ENCODE measurements at regions not wholly inside any gene's neighbourhood (a gene's known extent, or its start where the extent isn't known, plus 50 kb on each side); places are given as distances from the start of the nearest gene placed in this dataset.

DNA sequence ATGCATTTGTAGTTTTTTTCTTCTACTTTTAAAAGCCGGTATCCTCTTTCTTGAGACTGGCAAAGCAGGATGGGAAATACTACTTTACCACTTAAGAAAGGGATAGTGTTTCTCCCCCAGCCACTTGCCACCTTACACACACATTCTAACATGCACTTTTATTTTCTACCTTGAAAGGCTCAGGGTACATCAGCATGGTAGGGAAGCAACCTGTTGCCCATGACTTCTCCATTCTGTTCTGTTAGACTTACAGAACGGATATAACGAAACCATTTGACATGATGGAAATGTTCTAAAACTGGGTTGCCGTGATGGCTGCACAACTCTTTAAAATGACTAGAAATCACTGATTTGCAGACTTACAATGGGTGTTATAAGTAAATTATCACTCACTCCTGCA lies 405.5 kb downstream of the SHQ1 start:
- H2BK120ac ChIP-seq (ENCODE audit: low read depth, low read length), result no peak overlapping the region
- no TSS peak for BruUV-seq (replicated peaks)
- H3K23ac ChIP-seq (ENCODE audit: low read depth, low read length), result no peak overlapping the region
- dilution Hi-C loops (cut with HindIII; ENCODE audit: low sequenced_read_pairs, unreplicated experiment) (no loop called here), in situ Hi-C loops (cut with MboI; ENCODE audit: low sequenced_read_pairs) (loop anchor here (25.0 kb wide), 1 partner anchor 645 kb away; no protein-coding TSS in a partner anchor), intact Hi-C loops (cut with micrococcal nuclease) (loop anchor here (10.0 kb wide), 1 partner anchor 288 kb away; no protein-coding TSS in a partner anchor)
- no peak overlapping the region for H2BK15ac ChIP-seq (ENCODE audit: low read depth, low read length)
- WGBS, 2 experiments (ENCODE audit: extremely low coverage in 2 of 2, insufficient read length in 1 of 2), result no CpG with 5 or more reads among the region's 4 CpGs
- no peak for DNase-seq
- H4K91ac ChIP-seq (ENCODE audit: insufficient read depth, low read depth, low read length), result no peak overlapping the region
- peaks cover 42 to 72% of the 10 kb centered on the region in 2 experiments for H3K79me1 ChIP-seq (ENCODE audit: low read depth in 1 of 2, low read length in 2 of 2)
- H3K4me3 ChIP-seq (ENCODE audit: insufficient read depth, low read depth, low read length), result no peak overlapping the region
- no peak overlapping the region for H2AFZ ChIP-seq (replicated peaks; ENCODE audit: low read length, poor library complexity)
- H3K14ac ChIP-seq (replicated peaks; ENCODE audit: low read depth, low read length), result no peak overlapping the region
- no peak overlapping the region for H2BK5ac ChIP-seq (ENCODE audit: low read depth, low read length, poor library complexity, severe bottlenecking)
- no peak overlapping the region for H2AK9ac ChIP-seq (replicated peaks; ENCODE audit: low read depth, low read length, poor library complexity)
- no peak overlapping the region for H3K4me2 ChIP-seq (ENCODE audit: low read depth, low read length)
- peaks cover 79% of the 10 kb centered on the region for H4K20me1 ChIP-seq (ENCODE audit: insufficient read depth, low read length)
- no peak overlapping the region for H3K9ac ChIP-seq (ENCODE audit: low read depth, low read length)
- no peak for ATAC-seq (ENCODE audit: low read depth)
- H3K27ac ChIP-seq (ENCODE audit: insufficient read depth, low read length), result no peak overlapping the region
- no peak for TF ChIP-seq MXI1 (IDR thresholded peaks at IDR 0.05; ENCODE audit: borderline replicate concordance, low read depth, low read length)
- no peak for TF ChIP-seq POLR2A (IDR thresholded peaks at IDR 0.05; ENCODE audit: low read depth, low read length)
- TF ChIP-seq MAZ (IDR thresholded peaks at IDR 0.05; ENCODE audit: borderline replicate concordance, low read depth, low read length), result no peak
- no peak for TF ChIP-seq RAD21 (IDR thresholded peaks at IDR 0.05; ENCODE audit: low read length)
- TF ChIP-seq SMC3 (IDR thresholded peaks at IDR 0.05; ENCODE audit: low read depth, low read length), result no peak
- TF ChIP-seq, protein P1, sequence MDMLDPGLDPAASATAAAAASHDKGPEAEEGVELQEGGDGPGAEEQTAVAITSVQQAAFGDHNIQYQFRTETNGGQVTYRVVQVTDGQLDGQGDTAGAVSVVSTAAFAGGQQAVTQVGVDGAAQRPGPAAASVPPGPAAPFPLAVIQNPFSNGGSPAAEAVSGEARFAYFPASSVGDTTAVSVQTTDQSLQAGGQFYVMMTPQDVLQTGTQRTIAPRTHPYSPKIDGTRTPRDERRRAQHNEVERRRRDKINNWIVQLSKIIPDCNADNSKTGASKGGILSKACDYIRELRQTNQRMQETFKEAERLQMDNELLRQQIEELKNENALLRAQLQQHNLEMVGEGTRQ (IDR thresholded peaks at IDR 0.05; ENCODE audit: low read depth, low read length), result no peak
- TF ChIP-seq CHD1 (IDR thresholded peaks at IDR 0.05; ENCODE audit: low read depth, low read length), result no peak
- no peak for TF ChIP-seq BHLHE40 (IDR thresholded peaks at IDR 0.05; ENCODE audit: low read depth, low read length)
- TF ChIP-seq MAFK (IDR thresholded peaks at IDR 0.05; ENCODE audit: low read depth, low read length), result no peak
- no peak for TF ChIP-seq FOS (IDR thresholded peaks at IDR 0.05; ENCODE audit: low read depth, low read length)
- no peaks in the 10 kb centered on the region; the same call in 1 of the 2 replicates for H3K9me3 ChIP-seq (ENCODE audit: control insufficient read depth, insufficient read depth, low read length)
- H4K8ac ChIP-seq (ENCODE audit: low read depth in 2 of 2, low read length in 2 of 2), result no peak overlapping the region
- no peak overlapping the region for H3K4ac ChIP-seq (ENCODE audit: low read depth, low read length)
- H3K36me3 ChIP-seq (ENCODE audit: control insufficient read depth, insufficient read depth, low read length), result peaks cover 3% of the 10 kb centered on the region
- H2BK20ac ChIP-seq (ENCODE audit: low read depth, low read length), result no peak overlapping the region
- no peak overlapping the region for H3K18ac ChIP-seq (ENCODE audit: low read depth, low read length)
- no peaks in the 10 kb centered on the region; the same call in none of the 2 replicates for H3K9me1 ChIP-seq (ENCODE audit: insufficient read depth, low read length)
- no peaks in the 10 kb centered on the region for H3K27me3 ChIP-seq (ENCODE audit: control insufficient read depth, insufficient read depth, low read length)
- POLR2A ChIA-PET (ENCODE audit: unreplicated experiment), result no interaction called here
- H2AK5ac ChIP-seq (ENCODE audit: low read depth, low read length), result no peak overlapping the region
- CTCF ChIA-PET, result no interaction called here
- H3K4me1 ChIP-seq (ENCODE audit: control insufficient read depth, insufficient read depth, low read length), result peaks cover 2% of the 10 kb centered on the region; the same call in 1 of the 2 replicates
- H3K56ac ChIP-seq (ENCODE audit: extremely low read depth, insufficient read depth, low read length), result no peak overlapping the region
- H4K5ac ChIP-seq (ENCODE audit: low read depth, low read length), result no peak overlapping the region

All from IMR-90 (cell line).